ENCODE measurements at regions not wholly inside any gene's neighbourhood (a gene's known extent, or its start where the extent isn't known, plus 50 kb on each side); places are given as distances from the start of the nearest gene placed in this dataset.

DNA sequence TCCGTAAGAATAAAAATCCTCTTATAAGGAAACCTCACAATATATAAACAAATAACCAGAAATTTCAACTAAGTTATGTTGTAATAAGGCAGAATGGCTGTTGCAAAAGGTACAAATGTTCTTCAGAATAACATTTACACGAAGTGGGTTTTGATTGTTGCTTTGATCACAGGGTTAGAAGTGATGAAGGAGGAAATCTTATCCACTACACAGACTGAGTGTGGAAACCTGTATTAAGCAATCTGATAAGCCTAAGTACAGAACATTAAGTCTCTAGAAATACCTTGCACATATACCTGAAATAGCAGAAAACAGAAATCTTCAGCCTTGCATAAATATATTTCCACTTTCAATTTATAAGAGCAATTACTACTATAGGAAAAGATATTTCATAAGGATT, 251.9 kb downstream of the ETV1 start:
- in situ Hi-C loops (cut with HindIII; ENCODE audit: low sequenced_read_pairs) = no loop called here
- no peak for TF ChIP-seq CTCF (IDR thresholded peaks at IDR 0.05; ENCODE audit: low read depth, low read length)
- H3K4me3 ChIP-seq (ENCODE audit: low read depth, low read length) = no peak overlapping the region
- DNase-seq (ENCODE audit: low read depth, low spot score) = no peak

GRCh38 chr7:13742126-13742525, 247.3 kb downstream of the ETV1 start:
- no peak for TF ChIP-seq CTCF (IDR thresholded peaks at IDR 0.05; ENCODE audit: low read depth, low read length)
- in situ Hi-C loops (cut with HindIII; ENCODE audit: low sequenced_read_pairs) = no loop called here
- no peak overlapping the region for H3K4me3 ChIP-seq (ENCODE audit: low read depth, low read length)
- peak; percentile 76 for DNase-seq (ENCODE audit: low read depth, low spot score)

GRCh38 chr7:13742811-13743210, 246.7 kb downstream of the ETV1 start:
- TF ChIP-seq CTCF (IDR thresholded peaks at IDR 0.05; ENCODE audit: low read depth, low read length) = peak; percentile 58
- in situ Hi-C loops (cut with HindIII; ENCODE audit: low sequenced_read_pairs) = no loop called here
- DNase-seq (ENCODE audit: low read depth, low spot score) = peak; percentile 77
- H3K4me3 ChIP-seq (ENCODE audit: low read depth, low read length) = no peak overlapping the region

- in situ Hi-C loops (cut with HindIII; ENCODE audit: low sequenced_read_pairs) = no loop called here
- no peak overlapping the region for H3K4me3 ChIP-seq (ENCODE audit: low read depth, low read length)
- peak; percentile 19 for DNase-seq (ENCODE audit: low read depth, low spot score)
- TF ChIP-seq CTCF (IDR thresholded peaks at IDR 0.05; ENCODE audit: low read depth, low read length) = no peak
Measured at GRCh38 chr7:13743226-13743625, 246.2 kb downstream of the ETV1 start.

DNA sequence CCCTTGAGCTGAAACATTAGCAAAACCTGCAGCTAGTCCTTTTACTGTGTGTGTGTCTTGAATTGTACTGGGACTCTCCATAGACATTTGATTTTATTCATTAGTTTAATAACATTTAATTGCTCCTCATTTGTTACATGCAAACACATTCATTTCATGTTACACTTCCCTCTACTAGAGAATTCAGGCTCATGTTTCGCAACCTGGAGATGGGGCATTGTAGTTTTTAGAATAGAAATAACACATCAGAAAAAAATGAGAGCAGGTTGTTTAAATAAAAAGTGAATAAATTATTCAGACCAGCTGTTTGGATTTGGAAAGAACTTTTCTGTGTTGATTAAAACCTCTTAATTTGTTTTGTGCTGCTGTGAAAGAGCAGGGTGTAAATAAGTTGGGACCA, 243.9 kb downstream of the ETV1 start:
- no peak for DNase-seq (ENCODE audit: low read depth, low spot score)
- no peak for TF ChIP-seq CTCF (IDR thresholded peaks at IDR 0.05; ENCODE audit: low read depth, low read length)
- H3K4me3 ChIP-seq (ENCODE audit: low read depth, low read length) = no peak overlapping the region
- in situ Hi-C loops (cut with HindIII; ENCODE audit: low sequenced_read_pairs) = no loop called here

DNA sequence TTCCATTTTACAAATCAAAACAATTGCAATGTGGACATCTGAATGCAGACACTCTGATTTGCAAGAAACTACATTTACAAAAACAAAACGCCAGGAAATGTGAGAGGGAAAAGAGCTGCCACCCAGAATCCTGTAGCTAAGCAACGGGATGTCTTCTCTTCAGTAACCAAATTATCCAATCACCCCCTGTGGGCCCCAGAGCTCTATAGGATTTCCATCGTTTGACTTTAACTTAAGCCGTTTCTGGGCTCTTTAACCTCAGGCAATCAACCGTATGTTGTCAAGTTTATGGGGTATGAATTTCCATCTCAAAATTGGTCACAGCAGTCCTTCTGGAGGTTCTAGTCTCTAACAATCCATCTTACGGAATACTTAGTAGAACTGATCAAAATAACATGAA, 240.5 kb downstream of the ETV1 start:
- no peak for DNase-seq (ENCODE audit: low read depth, low spot score)
- in situ Hi-C loops (cut with HindIII; ENCODE audit: low sequenced_read_pairs) = no loop called here
- H3K4me3 ChIP-seq (ENCODE audit: low read depth, low read length) = no peak overlapping the region
- no peak for TF ChIP-seq CTCF (IDR thresholded peaks at IDR 0.05; ENCODE audit: low read depth, low read length)

DNA sequence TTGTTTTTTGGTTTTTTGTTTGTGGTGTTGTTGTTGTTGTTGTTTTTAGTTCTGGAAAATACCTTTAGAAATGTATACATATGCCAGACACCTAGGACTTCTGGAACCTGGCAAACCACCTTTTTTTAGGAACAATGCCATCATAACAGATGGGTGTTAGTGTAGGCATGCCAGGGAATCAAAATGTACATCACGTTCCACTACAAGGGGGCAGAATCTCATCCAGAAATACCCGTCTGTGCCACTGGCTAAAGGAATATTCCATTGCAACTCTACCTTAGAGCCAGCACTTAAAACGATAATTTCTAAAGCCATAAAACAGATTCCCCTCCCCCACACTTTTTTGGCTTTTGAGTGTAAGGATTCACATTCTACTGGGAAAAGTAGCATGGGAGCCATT, 239.8 kb downstream of the ETV1 start:
- no peak for DNase-seq (ENCODE audit: low read depth, low spot score)
- H3K4me3 ChIP-seq (ENCODE audit: low read depth, low read length) = no peak overlapping the region
- in situ Hi-C loops (cut with HindIII; ENCODE audit: low sequenced_read_pairs) = no loop called here
- no peak for TF ChIP-seq CTCF (IDR thresholded peaks at IDR 0.05; ENCODE audit: low read depth, low read length)
